Astrocyte of the cerebellum (primary cell): ENCODE measurements at regions not wholly inside any gene's neighbourhood (a gene's known extent, or its start where the extent isn't known, plus 50 kb on each side); places are given as distances from the start of the nearest gene placed in this dataset.

Source experiments
- DNase-seq: peaks from one replicate; pipeline ENCODE4 v3.0.0-alpha.2; 2011; ENCODE audit warnings: low read depth
- H3K4me3 ChIP-seq: 2 replicates; pipeline ENCODE4 v1.5.1; 2011; ENCODE audit warnings: mild to moderate bottlenecking, low read depth, low read length, moderate library complexity
- CTCF ChIP-seq: IDR thresholded peaks from 2 replicates; pipeline ENCODE4 v1.5.1; 2012; ENCODE audit warnings: low read length, low read depth, moderate library complexity, mild to moderate bottlenecking; ENCODE audit errors: missing control alignments
- in situ Hi-C: cut with HindIII; loops from 2 replicates; pipeline ENCODE4 v1.10.0; 2017; ENCODE audit warnings: low sequenced_read_pairs

- DNase-seq = no peak
- no peak for TF ChIP-seq CTCF
- in situ Hi-C loops = no loop called here
- no peak overlapping the region for H3K4me3 ChIP-seq
Measured at GRCh38 chr15:47398132-47398531, 319.2 kb upstream of the SEMA6D start.

GRCh38 chr15:47398594-47398993 lies 318.7 kb upstream of the SEMA6D start:
- DNase-seq = no peak
- no peak for TF ChIP-seq CTCF
- in situ Hi-C loops = no loop called here
- no peak overlapping the region for H3K4me3 ChIP-seq

GRCh38 chr15:47399100-47399499 lies 318.2 kb upstream of the SEMA6D start:
- no peak for DNase-seq
- H3K4me3 ChIP-seq = no peak overlapping the region
- no peak for TF ChIP-seq CTCF
- in situ Hi-C loops = no loop called here

GRCh38 chr15:47400603-47401002 lies 316.7 kb upstream of the SEMA6D start:
- no peak overlapping the region for H3K4me3 ChIP-seq
- TF ChIP-seq CTCF = no peak
- DNase-seq = no peak
- in situ Hi-C loops = no loop called here

GRCh38 chr15:47401427-47401826 lies 315.9 kb upstream of the SEMA6D start:
- no peak for DNase-seq
- TF ChIP-seq CTCF = no peak
- no peak overlapping the region for H3K4me3 ChIP-seq
- in situ Hi-C loops = no loop called here

GRCh38 chr15:47402829-47403228 lies 314.5 kb upstream of the SEMA6D start:
- DNase-seq = no peak
- TF ChIP-seq CTCF = no peak
- no peak overlapping the region for H3K4me3 ChIP-seq
- in situ Hi-C loops = no loop called here

- H3K4me3 ChIP-seq = no peak overlapping the region
- DNase-seq = no peak
Measured at GRCh38 chr15:47404877-47405276, 312.4 kb upstream of the SEMA6D start.

More at GRCh38 chr15:47404877-47405276, 312.4 kb upstream of the SEMA6D start:
- TF ChIP-seq CTCF = no peak
- in situ Hi-C loops = no loop called here
